ENCODE measurements at regions not wholly inside any gene's neighbourhood (a gene's known extent, or its start where the extent isn't known, plus 50 kb on each side); places are given as distances from the start of the nearest gene placed in this dataset.

DNA sequence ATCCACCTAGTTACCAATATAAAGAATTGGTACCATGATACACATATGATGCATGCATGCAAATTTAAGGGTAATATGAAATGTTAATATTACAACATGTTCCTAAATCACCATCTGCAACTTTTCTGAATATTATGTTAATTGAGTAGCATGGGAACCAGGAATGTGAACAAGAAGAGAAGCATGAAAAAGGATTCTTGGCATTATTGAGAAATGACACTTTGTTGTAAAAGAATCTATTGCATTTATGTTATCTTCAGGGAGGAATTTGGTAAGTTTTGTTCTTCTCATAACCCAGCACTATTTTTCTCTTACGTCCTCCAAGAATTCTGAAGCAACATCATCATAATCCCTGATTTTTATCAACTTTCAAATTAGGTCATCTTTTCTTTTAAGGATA lies 159.9 kb upstream of the SLC25A13 start:
- Histone ChIP-seq H3K79me2 (ENCODE audit: insufficient read depth, low read depth) (no peaks in the 10 kb centered on the region), H3K4me3 (IDR thresholded peaks at IDR 0.05; ENCODE audit: insufficient read depth, low read depth, low read length) (no peak overlapping the region), H3K4me2 (no peak overlapping the region), H4K20me1 (ENCODE audit: insufficient read depth) (no peaks in the 10 kb centered on the region), H2AFZ (ENCODE audit: low read depth) (no peak overlapping the region), H3K27me3 (ENCODE audit: insufficient read depth, low read depth) (no peaks in the 10 kb centered on the region), H3K36me3 (ENCODE audit: insufficient read depth) (no peaks in the 10 kb centered on the region), H3K9ac (no peak overlapping the region), H3K27ac (no peak overlapping the region), H3K4me1 (ENCODE audit: low read depth, poor library complexity, severe bottlenecking) (no peaks in the 10 kb centered on the region)
- TF ChIP-seq, protein P1, sequence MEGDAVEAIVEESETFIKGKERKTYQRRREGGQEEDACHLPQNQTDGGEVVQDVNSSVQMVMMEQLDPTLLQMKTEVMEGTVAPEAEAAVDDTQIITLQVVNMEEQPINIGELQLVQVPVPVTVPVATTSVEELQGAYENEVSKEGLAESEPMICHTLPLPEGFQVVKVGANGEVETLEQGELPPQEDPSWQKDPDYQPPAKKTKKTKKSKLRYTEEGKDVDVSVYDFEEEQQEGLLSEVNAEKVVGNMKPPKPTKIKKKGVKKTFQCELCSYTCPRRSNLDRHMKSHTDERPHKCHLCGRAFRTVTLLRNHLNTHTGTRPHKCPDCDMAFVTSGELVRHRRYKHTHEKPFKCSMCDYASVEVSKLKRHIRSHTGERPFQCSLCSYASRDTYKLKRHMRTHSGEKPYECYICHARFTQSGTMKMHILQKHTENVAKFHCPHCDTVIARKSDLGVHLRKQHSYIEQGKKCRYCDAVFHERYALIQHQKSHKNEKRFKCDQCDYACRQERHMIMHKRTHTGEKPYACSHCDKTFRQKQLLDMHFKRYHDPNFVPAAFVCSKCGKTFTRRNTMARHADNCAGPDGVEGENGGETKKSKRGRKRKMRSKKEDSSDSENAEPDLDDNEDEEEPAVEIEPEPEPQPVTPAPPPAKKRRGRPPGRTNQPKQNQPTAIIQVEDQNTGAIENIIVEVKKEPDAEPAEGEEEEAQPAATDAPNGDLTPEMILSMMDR (conservative IDR thresholded peaks at IDR 0.05; ENCODE audit: low read depth, low read length) = no peak

DNA sequence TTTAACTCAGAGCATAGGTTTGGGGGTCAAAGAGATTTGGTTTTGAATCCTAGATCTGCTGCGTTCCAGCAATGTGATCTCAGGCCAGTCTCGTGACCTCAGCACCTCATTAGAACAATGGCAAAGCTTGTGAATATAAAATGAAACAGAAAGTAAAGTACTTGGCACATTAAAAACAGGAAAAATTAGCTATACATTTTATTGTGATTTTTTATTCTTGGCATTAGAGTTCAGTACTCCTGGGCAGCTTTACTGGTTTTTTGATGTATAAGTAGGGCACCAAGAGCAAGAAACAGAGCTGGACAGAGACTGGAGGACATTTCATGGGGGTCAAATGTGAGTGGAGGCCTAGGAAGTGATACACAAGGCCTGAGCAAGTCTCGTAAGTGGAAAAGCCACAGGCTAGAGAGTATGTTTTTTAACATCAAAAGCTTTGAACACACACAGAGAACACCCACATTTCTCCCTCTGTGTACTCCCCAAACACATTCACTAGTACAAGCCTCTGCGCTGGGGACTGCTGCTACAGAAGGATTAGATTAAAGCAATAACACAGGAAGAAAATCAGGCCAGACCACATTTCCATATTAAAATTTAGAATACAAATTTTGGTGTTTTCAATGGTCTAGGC lies 157.2 kb upstream of the SLC25A13 start:
- Histone ChIP-seq H3K79me2 (ENCODE audit: insufficient read depth, low read depth) (no peaks in the 10 kb centered on the region), H2AFZ (ENCODE audit: low read depth) (peak overlapping the region; percentile 1; the same call in 1 of the 2 replicates), H3K4me1 (ENCODE audit: low read depth, poor library complexity, severe bottlenecking) (no peaks in the 10 kb centered on the region), H3K9ac (no peak overlapping the region), H4K20me1 (ENCODE audit: insufficient read depth) (no peaks in the 10 kb centered on the region), H3K27me3 (ENCODE audit: insufficient read depth, low read depth) (no peaks in the 10 kb centered on the region), H3K4me3 (IDR thresholded peaks at IDR 0.05; ENCODE audit: insufficient read depth, low read depth, low read length) (no peak overlapping the region), H3K4me2 (no peak overlapping the region), H3K27ac (no peak overlapping the region), H3K36me3 (ENCODE audit: insufficient read depth) (no peaks in the 10 kb centered on the region)
- TF ChIP-seq, protein P1 (conservative IDR thresholded peaks at IDR 0.05; ENCODE audit: low read depth, low read length) = no peak

DNA sequence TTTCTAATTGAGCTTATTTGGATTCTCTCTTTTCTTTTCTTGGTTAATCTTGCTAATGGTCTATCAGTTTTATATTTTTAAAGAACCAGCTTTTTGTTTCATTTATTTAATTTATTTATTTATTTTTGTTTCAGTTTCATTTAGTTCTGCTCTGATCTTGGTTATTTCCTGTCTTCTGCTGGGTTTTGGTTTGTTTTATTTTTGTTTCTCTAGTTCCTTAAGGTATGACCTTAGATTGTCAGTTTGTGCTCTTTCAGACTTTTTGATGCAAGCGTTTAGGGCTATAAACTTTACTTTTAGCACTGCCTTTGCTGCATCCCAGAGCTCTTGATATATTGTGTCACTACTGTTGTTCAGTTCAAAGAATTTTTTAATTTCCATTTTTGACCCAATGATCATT lies 149.7 kb upstream of the SLC25A13 start:
- H4K20me1 ChIP-seq (ENCODE audit: insufficient read depth) = no peaks in the 10 kb centered on the region
- H3K4me3 ChIP-seq (IDR thresholded peaks at IDR 0.05; ENCODE audit: insufficient read depth, low read depth, low read length) = no peak overlapping the region
- H2AFZ ChIP-seq (ENCODE audit: low read depth) = no peak overlapping the region
- H3K27me3 ChIP-seq (ENCODE audit: insufficient read depth, low read depth) = no peaks in the 10 kb centered on the region
- no peak overlapping the region for H3K9ac ChIP-seq
- TF ChIP-seq, protein P1 (conservative IDR thresholded peaks at IDR 0.05; ENCODE audit: low read depth, low read length) = no peak
- H3K36me3 ChIP-seq (ENCODE audit: insufficient read depth) = no peaks in the 10 kb centered on the region
- no peaks in the 10 kb centered on the region for H3K4me1 ChIP-seq (ENCODE audit: low read depth, poor library complexity, severe bottlenecking)
- H3K79me2 ChIP-seq (ENCODE audit: insufficient read depth, low read depth) = no peaks in the 10 kb centered on the region
- no peak overlapping the region; the same call in 1 of the 2 replicates for H3K4me2 ChIP-seq
- H3K27ac ChIP-seq = no peak overlapping the region

DNA sequence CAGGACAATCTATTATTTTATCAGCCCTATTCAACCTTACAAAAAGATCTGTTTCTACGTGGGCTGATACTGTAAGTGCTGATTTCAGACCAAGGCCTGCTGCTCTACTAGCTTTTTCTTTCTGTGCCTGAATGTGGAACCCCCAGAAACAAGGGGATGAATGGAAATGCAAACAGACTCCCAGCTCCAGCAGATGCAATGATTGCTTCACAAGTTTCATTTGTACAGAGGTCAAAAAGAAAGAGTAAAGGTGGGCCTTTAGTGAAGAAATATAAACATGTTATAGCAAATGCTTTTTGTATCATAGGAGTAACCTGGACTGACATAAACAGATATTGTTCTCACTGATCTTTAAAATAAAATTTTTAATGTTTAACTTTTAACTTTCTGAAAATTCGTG lies 130.2 kb upstream of the SLC25A13 start:
- H3K27ac ChIP-seq = no peak overlapping the region
- H4K20me1 ChIP-seq (ENCODE audit: insufficient read depth) = no peaks in the 10 kb centered on the region
- no peak overlapping the region for H3K9ac ChIP-seq
- TF ChIP-seq, protein P1 (conservative IDR thresholded peaks at IDR 0.05; ENCODE audit: low read depth, low read length) = no peak
- no peaks in the 10 kb centered on the region for H3K36me3 ChIP-seq (ENCODE audit: insufficient read depth)
- H3K79me2 ChIP-seq (ENCODE audit: insufficient read depth, low read depth) = no peaks in the 10 kb centered on the region
- no peak overlapping the region for H3K4me2 ChIP-seq
- no peak overlapping the region for H2AFZ ChIP-seq (ENCODE audit: low read depth)
- no peaks in the 10 kb centered on the region for H3K27me3 ChIP-seq (ENCODE audit: insufficient read depth, low read depth)
- no peak overlapping the region for H3K4me3 ChIP-seq (IDR thresholded peaks at IDR 0.05; ENCODE audit: insufficient read depth, low read depth, low read length)
- no peaks in the 10 kb centered on the region for H3K4me1 ChIP-seq (ENCODE audit: low read depth, poor library complexity, severe bottlenecking)

All from KMS-11 (cell line).